ENCODE measurements at regions not wholly inside any gene's neighbourhood (a gene's known extent, or its start where the extent isn't known, plus 50 kb on each side); places are given as distances from the start of the nearest gene placed in this dataset.

DNA sequence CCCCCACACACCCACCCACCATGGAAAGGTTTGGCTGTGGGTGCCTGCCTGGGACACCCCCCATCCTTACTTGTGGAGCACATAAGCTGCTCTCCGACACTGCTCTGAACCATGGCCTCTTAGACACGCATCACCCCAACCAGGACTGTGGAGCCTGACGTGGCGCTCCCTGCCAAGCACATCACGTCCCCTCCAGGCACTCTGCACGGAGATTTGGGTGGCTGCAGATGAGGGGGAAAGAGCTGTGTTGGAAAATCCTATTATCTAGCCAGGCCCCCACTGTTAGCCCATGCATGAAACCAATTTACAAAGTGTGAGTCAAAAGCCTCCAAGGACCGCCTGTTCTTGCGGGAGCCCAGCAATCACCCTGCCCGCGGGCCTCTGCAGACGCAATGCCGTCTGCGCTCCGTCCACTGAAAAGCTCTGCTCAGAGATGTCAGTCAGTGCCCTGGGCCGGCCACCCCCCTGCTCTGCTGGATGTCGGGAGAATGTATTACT, 163.4 kb upstream of the NECTIN1 start:
- Histone ChIP-seq H3K9me3 (replicated peaks; ENCODE audit: control insufficient read depth, insufficient read depth, low read length) (no peaks in the 10 kb centered on the region), H2AFZ (ENCODE audit: low read depth, low read length) (no peak overlapping the region), H3K27ac (ENCODE audit: insufficient read depth, low read depth, low read length) (no peak overlapping the region), H3K79me2 (ENCODE audit: control insufficient read depth, insufficient read depth, low read length) (no peaks in the 10 kb centered on the region), H3K36me3 (ENCODE audit: control insufficient read depth in 2 of 2, extremely low read depth in 1 of 2, insufficient read depth in 2 of 2, low read length in 2 of 2) (no peaks in the 10 kb centered on the region), H3K4me1 (ENCODE audit: control insufficient read depth, extremely low read depth, insufficient read depth, low read length) (no peaks in the 10 kb centered on the region), H4K20me1 (replicated peaks; ENCODE audit: control insufficient read depth, extremely low read depth, insufficient read depth, low read length) (no peaks in the 10 kb centered on the region), H3K27me3 (ENCODE audit: control insufficient read depth in 2 of 2, insufficient read depth in 2 of 2, low read length in 2 of 2) (no peaks in the 10 kb centered on the region), H3K9me1 (replicated peaks; ENCODE audit: control insufficient read depth, extremely low read depth, insufficient read depth, low read length) (no peaks in the 10 kb centered on the region), H3K4me2 (ENCODE audit: insufficient read depth, low read length) (no peak overlapping the region), H3K4me3 (replicated peaks in 1 of 3; ENCODE audit: insufficient read depth in 1 of 3, low read depth in 1 of 3, low read length in 3 of 3) (no peak overlapping the region), H3K9ac (replicated peaks; ENCODE audit: extremely low read depth, insufficient read depth, low read length) (no peak overlapping the region)
- dilution Hi-C loops (cut with MboI; ENCODE audit: extremely low pct_ligation_motif_present, low sequenced_read_pairs) (no loop called here), intact Hi-C loops (cut with micrococcal nuclease) (no loop called here)
- no TSS peak for BruUV-seq (replicated peaks)
- CTCF ChIA-PET = no interaction called here
- no peak for TF ChIP-seq POLR2A (IDR thresholded peaks at IDR 0.05; ENCODE audit: low read depth, low read length)
- TF ChIP-seq EZH2 (IDR thresholded peaks at IDR 0.05; ENCODE audit: borderline replicate concordance, low read depth, low read length, severe bottlenecking) = no peak
- TF ChIP-seq POLR2AphosphoS5 (IDR thresholded peaks at IDR 0.05; ENCODE audit: insufficient read depth, low read depth, low read length) = no peak
- no peak for TF ChIP-seq CTCF (IDR thresholded peaks at IDR 0.05; ENCODE audit: extremely low read depth in 1 of 2, insufficient read depth in 1 of 2, low read depth in 1 of 2, low read length in 2 of 2)
- TF ChIP-seq JUN (IDR thresholded peaks at IDR 0.05; ENCODE audit: borderline replicate concordance, insufficient read depth, insufficient read length, low read depth) = no peak
- no peak for TF ChIP-seq MYC (IDR thresholded peaks at IDR 0.05; ENCODE audit: low read depth, low read length)
- no peak for TF ChIP-seq MAX (IDR thresholded peaks at IDR 0.05; ENCODE audit: insufficient read depth, insufficient read length)
- TF ChIP-seq GATA2 (IDR thresholded peaks at IDR 0.05; ENCODE audit: insufficient read depth, insufficient read length, low read depth, low read length) = no peak
- no peak for TF ChIP-seq FOS (IDR thresholded peaks at IDR 0.05; ENCODE audit: borderline replicate concordance, insufficient read depth, low read length)
- FAIRE-seq = no peak
- POLR2A ChIA-PET = no interaction called here
- DNase-seq (ENCODE audit: low read depth, low spot score) = no peak

All from endothelial cell of umbilical vein (primary cell).